ENCODE measurements at regions not wholly inside any gene's neighbourhood (a gene's known extent, or its start where the extent isn't known, plus 50 kb on each side); places are given as distances from the start of the nearest gene placed in this dataset.

GRCh38 chr20:6299456-6299855, 176.6 kb upstream of the FERMT1 start:
- no peak for TF ChIP-seq CTCF (IDR thresholded peaks at IDR 0.05)
- Histone ChIP-seq H3K9me3 (replicated peaks in 1 of 2; ENCODE audit: control insufficient read depth in 1 of 2, insufficient read depth in 1 of 2, low read length in 2 of 2) (peaks cover 0 to 2% of the 10 kb centered on the region in 2 donors), H3K27ac (ENCODE audit: low read depth in 1 of 2, low read length in 2 of 2) (no peak overlapping the region), H4K20me1 (ENCODE audit: insufficient read depth, low read length) (no peaks in the 10 kb centered on the region), H3K4me2 (replicated peaks; ENCODE audit: extremely low read depth, low read length, poor library complexity, severe bottlenecking) (no peak overlapping the region), H3K79me2 (ENCODE audit: insufficient read depth, low read length) (no peaks in the 10 kb centered on the region), H3K9ac (ENCODE audit: insufficient read depth, low read length, poor library complexity, severe bottlenecking) (no peak overlapping the region), H2AFZ (ENCODE audit: insufficient read depth, low read depth, low read length, poor library complexity, severe bottlenecking) (no peak overlapping the region), H3K4me1 (ENCODE audit: control insufficient read depth in 1 of 2, insufficient read depth in 2 of 2, low read length in 2 of 2) (no peaks in the 10 kb centered on the region), H3K27me3 (ENCODE audit: control insufficient read depth in 2 of 2, insufficient read depth in 2 of 2, low read length in 2 of 2) (no peaks in the 10 kb centered on the region), H3K4me3 (replicated peaks in 1 of 3; ENCODE audit: low read depth in 2 of 3, low read length in 3 of 3) (no peak overlapping the region), H3K36me3 (replicated peaks in 1 of 2; ENCODE audit: control insufficient read depth in 1 of 2, insufficient read depth in 2 of 2, low read length in 2 of 2) (no peaks in the 10 kb centered on the region)
- DNase-seq: no peak
- no peak overlapping the region for H3K4me3 Mint-ChIP-seq
- intact Hi-C loops (cut with micrococcal nuclease): no loop called here
- no peak overlapping the region for H3K27ac Mint-ChIP-seq
- H3K9me3 Mint-ChIP-seq: peaks cover 0 to 15% (median 3%) of the 10 kb centered on the region in 7 donors
- peaks cover 0 to 6% (median 1%) of the 10 kb centered on the region in 3 donors for H3K27me3 Mint-ChIP-seq (ENCODE audit: low read depth in 3 of 3)
- H3K36me3 Mint-ChIP-seq: no peaks in the 10 kb centered on the region
- H3K4me1 Mint-ChIP-seq: no peaks in the 10 kb centered on the region
- no CpG with 5 or more reads among the region's 2 CpGs for WGBS (ENCODE audit: insufficient coverage)

- Histone ChIP-seq H3K4me1 (ENCODE audit: control insufficient read depth in 1 of 2, insufficient read depth in 2 of 2, low read length in 2 of 2) (no peaks in the 10 kb centered on the region), H3K9ac (ENCODE audit: insufficient read depth, low read length, poor library complexity, severe bottlenecking) (no peak overlapping the region), H3K27ac (ENCODE audit: low read depth in 1 of 2, low read length in 2 of 2) (no peak overlapping the region), H3K79me2 (ENCODE audit: insufficient read depth, low read length) (no peaks in the 10 kb centered on the region), H3K36me3 (replicated peaks in 1 of 2; ENCODE audit: control insufficient read depth in 1 of 2, insufficient read depth in 2 of 2, low read length in 2 of 2) (no peaks in the 10 kb centered on the region), H2AFZ (ENCODE audit: insufficient read depth, low read depth, low read length, poor library complexity, severe bottlenecking) (no peak overlapping the region), H3K4me3 (replicated peaks in 1 of 3; ENCODE audit: low read depth in 2 of 3, low read length in 3 of 3) (no peak overlapping the region), H4K20me1 (ENCODE audit: insufficient read depth, low read length) (no peaks in the 10 kb centered on the region), H3K27me3 (ENCODE audit: control insufficient read depth in 2 of 2, insufficient read depth in 2 of 2, low read length in 2 of 2) (no peaks in the 10 kb centered on the region), H3K4me2 (replicated peaks; ENCODE audit: extremely low read depth, low read length, poor library complexity, severe bottlenecking) (no peak overlapping the region), H3K9me3 (replicated peaks in 1 of 2; ENCODE audit: control insufficient read depth in 1 of 2, insufficient read depth in 1 of 2, low read length in 2 of 2) (peaks cover 0 to 2% of the 10 kb centered on the region in 2 donors)
- WGBS (ENCODE audit: insufficient coverage): 80% methylated on average over 6 of the region's 7 CpGs
- Mint-ChIP-seq H3K27ac (no peak overlapping the region), H3K36me3 (no peaks in the 10 kb centered on the region), H3K9me3 (peaks cover 0 to 15% (median 3%) of the 10 kb centered on the region in 7 donors), H3K4me3 (no peak overlapping the region), H3K27me3 (ENCODE audit: low read depth in 3 of 3) (peaks cover 0 to 3% (median 1%) of the 10 kb centered on the region in 3 donors), H3K4me1 (no peaks in the 10 kb centered on the region)
- intact Hi-C loops (cut with micrococcal nuclease): no loop called here
- no peak for TF ChIP-seq CTCF (IDR thresholded peaks at IDR 0.05)
- no peak for DNase-seq
Measured at GRCh38 chr20:6298049-6298448, 175.2 kb upstream of the FERMT1 start.

Data from CD14-positive monocyte (primary cell).